ENCODE measurements at regions not wholly inside any gene's neighbourhood (a gene's known extent, or its start where the extent isn't known, plus 50 kb on each side); places are given as distances from the start of the nearest gene placed in this dataset.

- no peaks in the 10 kb centered on the region for H3K9me3 ChIP-seq (ENCODE audit: insufficient read depth, low read length)
- no peak overlapping the region for H3K27ac ChIP-seq (ENCODE audit: low read depth, low read length)
- TF ChIP-seq EZH2phosphoT487 (conservative IDR thresholded peaks at IDR 0.05; ENCODE audit: low read length): no peak
- TF ChIP-seq CTCF (IDR thresholded peaks at IDR 0.05; ENCODE audit: insufficient read depth, low read length, poor library complexity, severe bottlenecking): no peak
- no peaks in the 10 kb centered on the region for H3K79me2 ChIP-seq (ENCODE audit: insufficient read depth, low read length)
- H3K9ac ChIP-seq (ENCODE audit: low read length): no peak overlapping the region
- H3K36me3 ChIP-seq (ENCODE audit: low read length): no peaks in the 10 kb centered on the region
- H3K27me3 ChIP-seq (ENCODE audit: low read length): no peaks in the 10 kb centered on the region
- H3K4me3 ChIP-seq (ENCODE audit: insufficient read depth, low read length, poor library complexity, severe bottlenecking): no peak overlapping the region
- no peaks in the 10 kb centered on the region for H4K20me1 ChIP-seq (ENCODE audit: low read depth, low read length)
- no peaks in the 10 kb centered on the region for H3F3A ChIP-seq (ENCODE audit: insufficient read depth)
- no peak overlapping the region for H3K4me2 ChIP-seq (ENCODE audit: low read depth, low read length, poor library complexity, severe bottlenecking)
- H3K9me2 ChIP-seq (replicated peaks; ENCODE audit: insufficient read depth, low read length): no peaks in the 10 kb centered on the region
- no peak overlapping the region for H2AFZ ChIP-seq (ENCODE audit: low read depth, low read length, severe bottlenecking)
Observed at GRCh38 chr6:18835976-18836375, 448.8 kb downstream of the RNF144B start.

- no peaks in the 10 kb centered on the region for H3K79me2 ChIP-seq (ENCODE audit: insufficient read depth, low read length)
- no peaks in the 10 kb centered on the region for H4K20me1 ChIP-seq (ENCODE audit: low read depth, low read length)
- no peaks in the 10 kb centered on the region for H3K9me2 ChIP-seq (replicated peaks; ENCODE audit: insufficient read depth, low read length)
- no peak overlapping the region for H3K27ac ChIP-seq (ENCODE audit: low read depth, low read length)
- no peaks in the 10 kb centered on the region for H3K27me3 ChIP-seq (ENCODE audit: low read length)
- no peaks in the 10 kb centered on the region for H3K9me3 ChIP-seq (ENCODE audit: insufficient read depth, low read length)
- H3K4me2 ChIP-seq (ENCODE audit: low read depth, low read length, poor library complexity, severe bottlenecking): no peak overlapping the region
- no peak for TF ChIP-seq CTCF (IDR thresholded peaks at IDR 0.05; ENCODE audit: insufficient read depth, low read length, poor library complexity, severe bottlenecking)
- no peak for TF ChIP-seq EZH2phosphoT487 (conservative IDR thresholded peaks at IDR 0.05; ENCODE audit: low read length)
- H2AFZ ChIP-seq (ENCODE audit: low read depth, low read length, severe bottlenecking): no peak overlapping the region
- no peak overlapping the region for H3K9ac ChIP-seq (ENCODE audit: low read length)
- no peaks in the 10 kb centered on the region for H3K36me3 ChIP-seq (ENCODE audit: low read length)
- no peak overlapping the region for H3K4me3 ChIP-seq (ENCODE audit: insufficient read depth, low read length, poor library complexity, severe bottlenecking)
- H3F3A ChIP-seq (ENCODE audit: insufficient read depth): no peaks in the 10 kb centered on the region
Observed at GRCh38 chr6:18837013-18837412, 449.9 kb downstream of the RNF144B start.

DNA sequence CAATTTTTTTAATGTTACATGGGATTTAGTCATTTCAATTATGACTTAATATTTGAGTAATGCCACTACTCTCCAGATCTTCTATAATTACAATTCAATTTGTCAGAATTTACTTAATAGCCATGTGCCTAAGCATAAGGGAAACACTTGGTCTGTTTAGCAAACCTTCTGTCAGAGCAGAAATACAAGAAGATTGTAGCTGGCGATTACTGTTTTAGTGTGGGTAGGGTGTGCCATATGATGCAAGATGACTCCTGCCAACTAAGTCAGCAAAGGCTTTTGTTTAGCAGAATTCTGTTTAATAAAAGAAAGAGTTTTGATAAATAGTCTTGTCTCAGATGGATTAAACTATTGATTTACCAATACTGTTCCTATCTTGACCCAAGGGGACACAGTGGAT lies 455.4 kb downstream of the RNF144B start:
- Histone ChIP-seq H3K4me3 (ENCODE audit: insufficient read depth, low read length, poor library complexity, severe bottlenecking) (no peak overlapping the region), H3K27me3 (ENCODE audit: low read length) (0 out of 2 replicates have a peak, but pooled peaks cover 4% of the 10 kb centered on the region), H3K9me2 (replicated peaks; ENCODE audit: insufficient read depth, low read length) (no peaks in the 10 kb centered on the region), H3K9me3 (ENCODE audit: insufficient read depth, low read length) (no peaks in the 10 kb centered on the region), H3K9ac (ENCODE audit: low read length) (no peak overlapping the region), H3K27ac (ENCODE audit: low read depth, low read length) (no peak overlapping the region), H3K36me3 (ENCODE audit: low read length) (no peaks in the 10 kb centered on the region), H3F3A (ENCODE audit: insufficient read depth) (no peaks in the 10 kb centered on the region), H3K4me2 (ENCODE audit: low read depth, low read length, poor library complexity, severe bottlenecking) (no peak overlapping the region), H2AFZ (ENCODE audit: low read depth, low read length, severe bottlenecking) (no peak overlapping the region), H3K79me2 (ENCODE audit: insufficient read depth, low read length) (no peaks in the 10 kb centered on the region), H4K20me1 (ENCODE audit: low read depth, low read length) (no peaks in the 10 kb centered on the region)
- TF ChIP-seq EZH2phosphoT487 (conservative IDR thresholded peaks at IDR 0.05; ENCODE audit: low read length) (no peak), CTCF (IDR thresholded peaks at IDR 0.05; ENCODE audit: insufficient read depth, low read length, poor library complexity, severe bottlenecking) (no peak)
